GM19455 (cell line): ENCODE measurements at regions not wholly inside any gene's neighbourhood (a gene's known extent, or its start where the extent isn't known, plus 50 kb on each side); places are given as distances from the start of the nearest gene placed in this dataset.
A peak's percentile ranks its signal among the peaks of the same experiment; 100 is the strongest.

Source experiments
- ATAC-seq: cut with Tn5 transposase; IDR thresholded peaks from one replicate; pipeline ENCODE4 v1.9.1; 2021; ENCODE audit not compliant: unreplicated experiment

DNA sequence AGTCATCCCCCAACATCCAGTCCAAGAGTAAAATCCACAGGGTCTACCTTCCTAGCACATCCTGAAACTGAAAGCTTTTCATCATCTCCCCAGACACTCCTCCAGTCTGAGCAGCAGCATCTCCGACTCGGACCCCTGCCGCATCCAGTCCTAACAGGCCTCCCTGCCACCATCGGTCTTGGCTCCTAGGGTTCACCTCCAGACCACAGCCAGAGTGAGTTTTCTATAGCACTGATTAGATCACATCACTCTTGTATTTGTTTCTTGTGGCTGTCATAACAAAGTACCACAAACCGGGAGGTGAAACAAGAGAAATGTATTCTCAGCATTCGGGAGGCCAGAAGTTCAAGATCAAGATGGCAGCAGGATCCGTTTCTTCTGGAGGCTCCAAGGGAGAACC is 187.8 kb downstream of the TOMM20 start:
- ATAC-seq = no peak

- no peak for ATAC-seq
Measured at GRCh38 chr1:234938924-234939323, 189.7 kb downstream of the TOMM20 start.

GRCh38 chr1:234938135-234938534 is 190.5 kb downstream of the TOMM20 start:
- no peak for ATAC-seq

DNA sequence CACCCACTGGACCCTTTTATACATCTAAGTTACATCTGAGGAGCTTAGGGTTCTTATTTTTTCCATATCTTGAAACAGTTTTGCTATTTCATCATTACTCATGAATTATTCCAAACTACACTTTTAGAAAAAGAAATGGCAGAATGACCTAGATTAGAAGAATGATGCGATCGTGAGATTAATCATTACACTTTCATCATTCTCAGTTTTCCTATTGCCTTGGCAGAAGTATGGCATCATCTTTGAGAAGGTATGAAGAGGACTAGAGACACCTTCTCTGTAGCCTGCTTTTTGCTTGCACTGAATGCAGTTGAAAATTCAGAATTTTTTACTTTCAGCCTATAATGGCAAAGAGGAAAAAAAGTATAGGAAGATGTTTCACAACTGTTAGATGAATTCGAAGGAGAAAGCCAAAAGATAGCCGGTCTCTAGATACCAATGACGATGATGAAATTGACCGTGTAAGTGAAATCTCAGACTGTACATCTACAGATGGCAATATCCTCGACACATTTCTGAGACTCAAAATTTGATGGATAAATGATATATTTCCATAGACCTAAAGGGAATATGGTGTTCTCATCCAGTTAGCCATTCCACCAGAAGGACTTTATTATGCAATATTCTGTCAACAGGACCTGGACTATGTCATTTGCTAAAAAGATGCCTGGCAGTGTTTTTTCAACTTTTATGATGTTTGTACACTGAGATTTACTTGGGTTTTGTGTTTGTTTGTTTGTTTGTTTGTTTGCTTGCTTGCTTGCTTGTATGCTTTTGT is 191.8 kb downstream of the TOMM20 start:
- no peak for ATAC-seq

GRCh38 chr1:234934611-234935033 is 194.0 kb downstream of the TOMM20 start:
- no peak for ATAC-seq

GRCh38 chr1:234933475-234933874 is 195.2 kb downstream of the TOMM20 start:
- peak; percentile 83 for ATAC-seq

- ATAC-seq = peak; percentile 6
Measured at GRCh38 chr1:234932511-234933430, 195.9 kb downstream of the TOMM20 start.

DNA sequence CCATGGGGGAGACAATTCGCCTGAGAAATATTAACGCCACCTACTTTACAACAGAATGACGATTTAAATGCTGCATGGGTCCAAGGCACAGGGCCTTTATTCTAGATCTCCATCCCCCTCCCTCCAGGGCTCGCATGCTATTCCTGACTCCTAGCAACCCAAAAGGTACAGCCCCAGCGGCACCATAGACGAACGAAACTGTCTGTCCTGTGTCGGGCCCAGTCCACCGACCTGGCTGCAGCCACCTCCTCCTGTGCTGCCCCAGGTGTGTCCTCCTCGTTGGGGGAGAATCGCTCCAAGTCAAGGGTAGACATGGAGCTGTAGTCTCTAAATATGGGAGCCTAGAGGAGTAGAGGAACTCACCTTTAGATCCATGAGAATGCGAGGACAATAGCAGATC is 196.5 kb downstream of the TOMM20 start:
- ATAC-seq = no peak

DNA sequence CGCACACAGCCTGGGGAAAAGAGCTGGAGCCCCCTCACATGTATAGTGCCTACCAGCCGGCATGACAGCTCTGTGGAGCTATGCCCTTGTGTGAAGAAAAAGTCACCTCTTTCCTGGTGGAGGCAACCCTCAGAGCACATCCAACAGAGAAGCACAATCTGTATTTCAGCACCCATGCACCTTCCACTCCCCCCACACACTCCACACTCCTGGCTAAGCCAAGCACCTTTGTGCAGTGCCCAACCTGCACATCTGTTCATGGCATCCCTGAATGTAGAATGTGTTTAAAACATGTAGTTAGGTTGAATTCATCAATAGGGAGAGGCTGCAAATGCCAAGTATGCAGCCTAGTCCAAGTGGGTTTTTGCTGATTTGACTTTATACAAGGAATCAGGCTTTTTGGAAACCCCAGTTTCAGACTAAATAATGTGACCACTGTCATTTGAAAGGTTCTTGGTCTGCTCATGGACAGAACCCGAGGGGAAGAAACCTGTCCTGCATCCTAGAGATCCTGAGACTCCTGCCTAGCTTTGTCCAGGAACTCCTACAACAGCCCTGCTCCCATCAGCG is 197.1 kb downstream of the TOMM20 start:
- ATAC-seq = no peak

- ATAC-seq = no peak
Measured at GRCh38 chr1:234929369-234929768, 199.3 kb downstream of the TOMM20 start.

DNA sequence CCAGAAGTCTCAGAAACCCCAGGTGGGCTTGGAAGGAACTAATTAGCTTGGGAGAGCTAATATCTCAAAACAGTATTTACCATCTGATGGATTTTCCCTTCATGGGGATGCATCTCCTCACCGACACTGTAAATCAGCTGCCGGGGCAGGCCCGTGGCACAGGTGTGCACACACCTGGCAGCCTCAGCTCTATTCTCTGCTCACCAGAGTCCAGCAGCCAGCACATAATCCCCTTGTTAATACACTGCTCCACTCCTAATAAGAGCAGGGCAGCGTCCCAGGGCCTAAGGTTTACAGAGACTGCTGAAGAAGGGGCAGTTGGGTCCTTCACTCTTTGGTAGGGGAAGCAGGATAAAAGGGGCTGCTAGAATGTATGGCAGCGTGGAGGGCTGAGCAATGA is 200.0 kb downstream of the TOMM20 start:
- ATAC-seq = no peak

- no peak for ATAC-seq
Measured at GRCh38 chr1:234927971-234928640, 200.5 kb downstream of the TOMM20 start.

DNA sequence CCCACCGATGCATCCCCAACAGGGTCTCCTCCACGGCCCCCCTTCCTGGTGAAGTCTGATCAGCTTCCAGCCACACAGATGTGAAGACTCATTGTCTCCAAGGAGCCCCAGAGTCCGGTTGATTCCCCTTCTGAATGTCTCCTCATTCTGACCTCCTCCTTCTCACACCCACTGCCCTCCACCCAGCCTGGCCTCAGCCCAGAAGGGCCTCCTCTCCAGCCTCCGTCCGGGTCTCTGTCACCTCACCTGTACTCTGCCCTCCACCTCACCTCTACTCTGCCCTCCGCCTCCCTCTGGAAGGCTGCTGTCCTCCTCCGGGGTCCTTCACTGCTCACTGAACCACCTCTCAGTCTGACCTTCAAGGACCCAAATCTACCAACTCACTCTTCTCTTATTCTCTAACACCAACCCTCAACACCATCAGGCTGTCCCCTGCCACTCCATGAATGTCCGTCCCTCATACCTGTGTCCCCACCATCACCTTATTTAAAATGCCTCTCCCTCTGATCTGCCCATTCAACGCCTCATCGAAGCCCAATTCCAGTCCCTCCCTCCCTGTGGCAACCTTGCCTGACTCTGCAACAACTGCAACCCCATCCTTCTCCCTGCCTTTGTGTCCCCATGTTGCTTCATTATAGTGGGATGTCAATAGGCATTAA is 201.2 kb downstream of the TOMM20 start:
- no peak for ATAC-seq

DNA sequence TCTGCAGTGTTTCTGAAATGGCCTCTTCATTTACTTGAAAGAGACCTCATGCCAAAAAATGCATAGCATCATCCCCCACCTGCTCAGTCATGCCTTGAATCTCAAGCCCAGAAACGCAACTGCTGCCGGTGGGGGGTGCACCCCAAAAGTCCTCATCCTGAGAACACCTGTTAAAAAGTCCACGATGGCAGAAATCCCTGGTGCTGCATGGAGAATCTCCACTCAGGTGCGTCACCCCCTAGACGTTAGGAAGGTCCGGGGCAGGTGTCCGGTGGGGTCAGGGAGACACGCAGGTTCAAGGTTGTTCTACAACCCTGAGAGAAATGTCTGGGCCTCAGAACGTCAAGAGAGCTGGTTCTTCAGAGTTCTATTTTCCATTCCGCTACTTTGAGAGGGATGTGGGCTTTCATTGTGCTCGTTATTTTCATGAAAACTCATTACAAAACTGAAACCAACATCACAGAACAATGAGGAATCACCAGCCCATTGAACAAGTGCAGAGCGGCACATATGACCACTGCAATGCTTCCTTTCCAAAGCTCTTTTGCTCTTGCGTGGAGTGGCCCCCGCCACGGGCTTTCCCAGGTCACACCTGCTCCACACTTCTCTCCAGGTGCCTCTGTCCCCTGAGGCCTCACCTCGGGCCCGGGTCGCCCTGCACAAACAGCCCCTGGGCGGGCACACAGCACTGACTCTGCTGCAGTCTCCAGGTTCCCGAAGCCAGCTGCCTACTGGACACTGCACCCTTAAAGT is 201.9 kb downstream of the TOMM20 start:
- ATAC-seq = peak; percentile 93

- ATAC-seq = no peak
Measured at GRCh38 chr1:234926264-234926558, 202.4 kb downstream of the TOMM20 start.

DNA sequence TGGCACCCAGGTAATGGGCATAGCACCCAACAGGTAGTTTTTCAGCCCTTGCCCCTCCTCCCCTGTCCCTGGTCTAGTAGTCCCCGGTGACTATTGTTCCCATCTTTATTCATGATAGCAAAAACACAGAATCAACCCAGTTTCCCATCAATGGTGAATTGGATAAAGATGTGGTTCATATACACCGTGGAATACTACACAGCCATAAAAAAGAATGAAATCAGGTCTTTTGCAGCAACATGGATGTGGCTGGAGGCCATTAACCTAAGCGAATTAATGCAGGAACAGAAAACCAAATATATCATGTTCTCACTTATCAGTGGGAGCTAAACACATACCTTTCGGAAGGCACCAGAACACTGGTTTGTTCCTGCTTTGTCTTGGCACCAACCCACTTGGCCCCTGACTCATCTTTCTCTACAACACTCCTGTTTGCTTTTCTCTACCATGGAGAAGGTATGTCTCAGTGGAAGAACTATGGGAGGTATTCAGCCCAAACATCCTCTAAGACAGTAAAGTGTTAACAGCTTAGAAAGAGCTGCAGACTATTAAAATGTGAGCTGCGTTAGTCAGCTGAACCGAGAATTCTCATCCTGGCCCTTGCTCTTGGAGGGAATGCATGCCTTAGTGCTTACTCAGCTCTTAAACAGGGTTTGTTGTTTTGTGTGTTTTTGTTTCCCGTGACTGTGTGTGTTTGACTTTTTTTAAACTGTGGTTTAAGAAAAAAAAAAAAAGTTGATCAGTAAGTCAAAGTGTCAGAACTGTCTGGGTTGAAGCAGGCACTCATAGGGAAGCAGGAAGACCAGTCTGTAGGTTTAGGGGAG is 203.0 kb downstream of the TOMM20 start:
- ATAC-seq = no peak

DNA sequence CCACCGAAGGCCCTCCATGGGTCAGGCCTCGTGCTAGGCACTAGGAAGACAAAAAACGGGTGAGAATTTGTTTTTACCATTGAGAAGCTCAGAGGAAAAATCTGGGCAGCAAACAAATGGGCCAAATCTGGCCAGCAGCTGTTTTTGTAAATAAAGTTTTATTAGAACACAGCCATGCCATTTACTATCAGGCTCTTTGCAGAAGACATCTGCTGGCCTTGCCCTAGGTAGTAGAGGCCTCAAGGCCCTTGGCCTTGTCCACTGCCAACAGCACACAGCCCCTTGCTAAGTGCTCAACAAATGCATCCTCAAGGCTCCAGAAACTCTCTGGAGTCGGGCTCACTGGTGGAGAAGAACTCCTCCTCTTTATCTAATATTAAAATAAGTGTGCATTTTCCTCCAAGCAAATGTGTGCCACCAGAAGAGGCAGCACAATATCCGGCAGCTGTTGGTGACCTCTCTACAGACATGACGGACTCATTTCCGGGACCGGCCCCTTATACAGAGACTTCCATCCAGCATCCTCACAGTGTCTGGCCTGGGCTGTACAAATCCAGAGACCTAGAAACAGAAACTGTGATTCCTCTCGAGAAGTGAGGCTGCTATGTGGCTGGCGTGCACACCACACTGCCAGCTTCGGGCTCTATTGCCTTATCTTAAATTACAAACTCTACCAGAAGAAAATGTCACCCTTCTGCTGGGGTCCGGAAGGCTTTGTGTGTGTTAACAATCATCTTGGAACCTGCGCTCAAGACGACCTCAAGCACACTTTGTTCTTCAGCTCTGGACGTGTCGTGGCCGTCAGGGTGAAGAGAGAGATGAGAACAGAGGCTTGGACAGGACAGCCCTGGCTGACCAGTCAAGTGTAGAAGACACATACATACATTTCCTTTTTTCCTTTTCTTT is 203.9 kb downstream of the TOMM20 start:
- no peak for ATAC-seq

- no peak for ATAC-seq
Measured at GRCh38 chr1:234923626-234924025, 205.0 kb downstream of the TOMM20 start.
